GM19397 (cell line): ENCODE measurements at regions not wholly inside any gene's neighbourhood (a gene's known extent, or its start where the extent isn't known, plus 50 kb on each side); places are given as distances from the start of the nearest gene placed in this dataset.
"Not testable (repeated sequence)": the region's sequence is repeated elsewhere in the genome, so short reads cannot be mapped to it uniquely, and the experiment has no call there.

Experiments
- ATAC-seq: cut with Tn5 transposase; IDR thresholded peaks from one replicate; pipeline ENCODE4 v1.9.1; 2021; ENCODE audit warnings: mild to moderate bottlenecking, moderate library complexity; ENCODE audit not compliant: unreplicated experiment

- ATAC-seq = no peak
These were observed 2277.7 kb upstream of the AGA start for GRCh38 chr4:179719766-179720450.

- ATAC-seq = not testable (repeated sequence)
These were observed 2284.3 kb upstream of the AGA start for GRCh38 chr4:179726491-179726890.

- no peak for ATAC-seq
These were observed 2286.1 kb upstream of the AGA start for GRCh38 chr4:179728305-179728704.

- ATAC-seq = not testable (repeated sequence)
These were observed 2294.6 kb upstream of the AGA start for GRCh38 chr4:179736820-179737219.

GRCh38 chr4:179738822-179739221, 2296.6 kb upstream of the AGA start:
- ATAC-seq = no peak

- ATAC-seq = no peak
These were observed 2305.1 kb upstream of the AGA start for GRCh38 chr4:179747218-179747910.

GRCh38 chr4:179748837-179749236, 2306.6 kb upstream of the AGA start:
- ATAC-seq = no peak

GRCh38 chr4:179750374-179750773, 2308.1 kb upstream of the AGA start:
- no peak for ATAC-seq

GRCh38 chr4:179751669-179752068, 2309.4 kb upstream of the AGA start:
- no peak for ATAC-seq

GRCh38 chr4:179755322-179755721, 2313.1 kb upstream of the AGA start:
- no peak for ATAC-seq

- no peak for ATAC-seq
These were observed 2315.4 kb upstream of the AGA start for GRCh38 chr4:179757641-179758040.

GRCh38 chr4:179762840-179763239, 2320.6 kb upstream of the AGA start:
- ATAC-seq = no peak

GRCh38 chr4:179766938-179767337, 2324.7 kb upstream of the AGA start:
- no peak for ATAC-seq

GRCh38 chr4:179768996-179769395, 2326.8 kb upstream of the AGA start:
- no peak for ATAC-seq

- ATAC-seq = no peak
These were observed 2355.5 kb upstream of the AGA start for GRCh38 chr4:179797738-179798137.

GRCh38 chr4:179803857-179804256, 2361.6 kb upstream of the AGA start:
- no peak for ATAC-seq

GRCh38 chr4:179804440-179804839, 2362.2 kb upstream of the AGA start:
- no peak for ATAC-seq

GRCh38 chr4:179817317-179817716, 2375.1 kb upstream of the AGA start:
- no peak for ATAC-seq

- ATAC-seq = no peak
These were observed 2381.1 kb upstream of the AGA start for GRCh38 chr4:179823342-179823741.

- ATAC-seq = no peak
These were observed 2389.0 kb upstream of the AGA start for GRCh38 chr4:179831274-179831673.

- ATAC-seq = no peak
These were observed 2394.2 kb upstream of the AGA start for GRCh38 chr4:179836179-179837075.

GRCh38 chr4:179843370-179843769, 2399.8 kb upstream of the TENM3 start:
- ATAC-seq = no peak
